D721Med (cell line): ENCODE measurements at regions not wholly inside any gene's neighbourhood (a gene's known extent, or its start where the extent isn't known, plus 50 kb on each side); places are given as distances from the start of the nearest gene placed in this dataset.

Experiments
- DNase-seq: peaks from one replicate; pipeline ENCODE4 v3.0.0; 2011; ENCODE audit warnings: low spot score; ENCODE audit not compliant: insufficient read length
- FAIRE-seq: peaks from 2 replicates; lab custom pipeline; 2011; peaks lifted over from hg19 to GRCh38; lab: Jason Lieb, UNC
- CTCF ChIP-seq: IDR thresholded peaks from 2 replicates; pipeline ENCODE4 v1.5.1; 2012; ENCODE audit warnings: mild to moderate bottlenecking, control low read depth; ENCODE audit not compliant: insufficient read depth; ENCODE audit errors: missing control alignments

GRCh38 chr1:24983006-24983680 is 53.1 kb upstream of the RUNX3 start:
- FAIRE-seq (no peak), DNase-seq (no peak)
- TF ChIP-seq CTCF, result no peak

- no peak for DNase-seq
- no peak for FAIRE-seq
- no peak for TF ChIP-seq CTCF
These were observed 51.5 kb upstream of the RUNX3 start for GRCh38 chr1:24981631-24982005.

GRCh38 chr1:24980836-24981630 is 51.0 kb upstream of the RUNX3 start:
- no peak for DNase-seq
- TF ChIP-seq CTCF, result no peak
- no peak for FAIRE-seq
